ENCODE measurements at regions not wholly inside any gene's neighbourhood (a gene's known extent, or its start where the extent isn't known, plus 50 kb on each side); places are given as distances from the start of the nearest gene placed in this dataset.
"Not testable (repeated sequence)": the region's sequence is repeated elsewhere in the genome, so short reads cannot be mapped to it uniquely, and the experiment has no call there.

DNA sequence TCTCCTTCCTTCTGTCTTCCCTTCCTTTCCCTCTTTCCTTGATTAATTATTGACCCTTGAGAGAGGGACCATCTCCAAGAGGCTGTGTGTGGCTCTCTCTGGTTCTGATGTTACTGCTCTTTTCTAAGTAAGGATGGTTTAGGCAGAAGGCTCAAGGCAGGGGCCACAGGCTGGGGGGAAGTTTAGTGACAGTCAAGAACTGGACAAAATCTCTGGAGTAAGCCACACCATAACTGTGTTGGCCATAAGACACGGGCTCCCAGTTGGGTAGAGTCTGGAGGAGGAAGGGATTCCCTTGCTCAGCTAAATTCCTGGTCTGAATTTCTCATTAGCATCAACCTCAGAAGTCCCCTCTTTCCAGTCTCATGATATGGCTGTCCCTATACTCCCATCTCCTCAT lies 74.7 kb downstream of the BUD13 start:
- DNase-seq, result no peak

DNA sequence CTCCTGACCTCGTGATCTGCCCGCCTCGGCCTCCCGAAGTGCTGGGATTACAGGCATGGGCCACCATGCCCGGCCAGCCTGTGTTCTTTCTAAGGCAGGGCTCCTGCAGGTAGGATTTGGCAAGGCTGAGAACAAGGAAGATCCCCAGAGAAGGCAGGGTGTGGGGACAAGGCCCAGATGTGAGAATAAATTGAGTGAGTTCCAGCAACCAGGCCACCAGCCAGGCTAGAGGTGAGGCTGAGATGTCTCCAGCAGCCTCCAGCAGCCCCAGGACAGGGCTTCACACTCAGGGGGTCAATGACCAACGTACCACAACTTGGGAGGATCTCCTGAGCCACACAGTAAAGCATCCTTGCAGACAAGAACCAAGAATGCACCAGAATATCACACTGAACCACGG lies 75.1 kb downstream of the BUD13 start:
- no peak for DNase-seq

DNA sequence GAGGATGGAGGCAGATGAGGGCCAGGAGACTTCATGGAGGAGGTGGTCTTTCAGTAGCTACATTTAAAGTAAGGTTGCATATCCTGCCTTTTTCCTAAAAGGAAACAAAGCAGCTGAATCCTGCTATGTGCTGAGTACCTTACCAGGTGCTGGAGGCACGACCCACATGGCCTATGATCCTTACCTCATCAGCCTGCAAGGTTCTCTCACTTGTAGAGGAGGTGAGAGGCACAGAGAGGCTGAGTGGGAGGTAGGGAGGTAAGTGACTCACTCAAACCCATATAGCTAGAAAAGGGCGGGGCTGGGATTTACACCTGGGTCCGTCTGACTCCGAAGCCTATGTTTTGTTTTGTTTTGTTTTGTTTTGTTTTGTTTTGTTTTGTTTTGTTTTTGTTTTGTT lies 75.8 kb downstream of the BUD13 start:
- DNase-seq, result no peak

DNA sequence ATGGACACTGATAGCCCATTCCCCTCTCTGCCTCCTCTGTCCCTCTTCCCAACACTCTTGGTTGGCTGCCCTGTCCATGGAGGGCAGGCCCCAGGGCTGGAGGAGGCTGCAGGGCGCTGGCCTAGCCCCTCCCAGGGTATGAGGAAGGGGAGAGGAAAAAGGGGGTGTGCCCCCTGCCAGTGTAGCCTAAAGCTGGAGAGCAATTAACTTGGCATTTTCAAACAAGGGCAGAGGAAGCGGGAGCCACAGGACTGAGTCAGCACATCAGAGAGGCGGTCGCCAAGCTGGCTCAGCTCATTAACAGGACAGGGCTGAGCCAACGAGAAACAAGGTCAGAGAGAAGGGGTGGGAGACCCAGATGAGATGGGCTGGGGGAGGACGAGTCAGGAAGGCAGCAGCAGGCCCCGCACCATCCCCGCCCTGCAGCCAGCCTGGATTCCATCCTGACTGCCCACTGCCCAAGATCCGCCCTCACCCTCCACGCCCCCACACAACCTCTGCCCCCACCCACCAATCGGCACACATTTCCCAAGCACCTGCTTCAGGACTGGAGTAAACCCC lies 76.3 kb downstream of the BUD13 start:
- DNase-seq, result no peak

DNA sequence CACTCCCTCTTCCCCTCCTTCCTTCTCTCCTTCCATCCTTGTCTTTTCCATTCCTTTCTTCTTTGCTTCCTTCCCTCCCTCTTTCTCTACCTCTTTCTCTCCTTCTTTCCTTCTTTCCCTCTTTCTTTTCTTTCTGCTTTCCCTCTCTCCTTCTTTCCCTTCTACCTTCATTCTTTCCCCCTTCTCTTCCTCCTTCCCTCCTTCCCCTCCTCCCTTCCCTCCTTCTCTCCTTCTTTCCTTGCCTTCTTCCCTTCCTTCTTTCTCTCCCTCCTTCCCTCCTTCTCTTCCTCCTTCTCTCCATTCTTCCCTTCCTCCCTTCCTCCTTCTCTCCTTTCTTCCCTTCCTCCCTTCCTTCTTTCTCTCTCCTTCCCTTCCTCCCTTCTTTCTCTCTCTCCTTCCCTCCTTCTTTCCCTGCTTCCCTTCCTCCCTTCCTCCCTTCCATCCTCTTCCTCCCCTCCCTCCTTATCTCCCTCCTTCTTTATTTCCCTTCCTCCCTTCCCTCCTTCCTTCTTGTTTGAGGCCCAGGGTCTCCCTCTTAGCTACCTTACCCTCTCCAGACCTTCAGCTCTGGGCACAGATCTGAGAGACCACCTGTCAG lies 77.0 kb downstream of the BUD13 start:
- DNase-seq, result no peak

DNA sequence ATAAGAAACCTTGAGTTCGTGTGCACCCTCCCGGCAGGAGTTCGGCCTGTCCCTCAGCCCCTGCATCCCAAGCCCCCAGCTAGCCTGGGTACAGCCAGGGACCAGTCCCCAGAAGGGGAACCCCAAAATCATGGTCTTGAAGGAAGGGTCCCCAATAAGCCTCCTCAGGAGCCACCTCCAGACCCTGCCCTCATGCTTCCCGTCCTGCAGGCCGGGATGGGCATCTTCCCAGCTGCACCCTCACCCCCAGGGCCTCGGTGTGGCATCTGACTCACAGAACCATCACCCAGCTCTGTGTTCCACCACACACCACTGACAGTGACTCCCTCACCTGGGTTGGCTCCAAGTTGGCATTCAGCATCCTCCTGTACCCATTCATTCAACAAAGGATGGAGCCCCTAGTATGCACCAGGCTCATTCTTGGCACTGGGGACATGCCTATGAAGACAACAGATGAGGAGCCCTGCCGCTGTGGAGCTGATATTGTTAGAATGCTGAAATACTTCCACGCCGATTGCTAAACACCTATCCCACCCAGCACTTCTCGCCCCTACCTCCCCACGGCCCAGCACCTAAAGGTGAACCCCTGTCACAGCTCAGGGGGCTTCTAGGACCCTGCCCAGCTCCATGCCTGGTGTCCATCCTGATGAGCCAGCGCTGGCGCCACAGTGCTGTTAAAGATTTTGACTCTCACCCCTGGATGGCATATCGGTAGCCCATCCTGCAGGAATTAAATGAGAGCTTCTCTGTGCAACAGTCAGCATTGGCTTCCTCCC lies 77.8 kb downstream of the BUD13 start:
- DNase-seq, result no peak

DNA sequence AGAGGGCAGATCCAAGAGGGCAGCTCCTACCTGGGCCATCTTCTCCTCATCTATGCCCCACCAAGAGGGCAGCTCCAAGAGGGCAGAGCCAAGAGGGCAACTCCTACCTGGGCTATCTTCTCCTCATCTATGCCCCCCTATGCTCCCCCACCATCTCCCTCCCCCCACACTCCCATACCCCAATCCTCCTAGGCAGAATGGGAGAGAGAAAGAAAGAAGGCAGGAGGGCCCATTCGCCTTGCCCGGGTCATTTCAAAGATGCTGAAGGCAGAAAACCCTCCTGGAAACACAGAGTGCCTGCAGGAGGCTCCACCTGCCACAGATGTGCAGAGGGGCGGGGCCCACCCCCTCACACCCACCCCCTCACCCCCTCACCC lies 78.5 kb downstream of the BUD13 start:
- no peak for DNase-seq

DNA sequence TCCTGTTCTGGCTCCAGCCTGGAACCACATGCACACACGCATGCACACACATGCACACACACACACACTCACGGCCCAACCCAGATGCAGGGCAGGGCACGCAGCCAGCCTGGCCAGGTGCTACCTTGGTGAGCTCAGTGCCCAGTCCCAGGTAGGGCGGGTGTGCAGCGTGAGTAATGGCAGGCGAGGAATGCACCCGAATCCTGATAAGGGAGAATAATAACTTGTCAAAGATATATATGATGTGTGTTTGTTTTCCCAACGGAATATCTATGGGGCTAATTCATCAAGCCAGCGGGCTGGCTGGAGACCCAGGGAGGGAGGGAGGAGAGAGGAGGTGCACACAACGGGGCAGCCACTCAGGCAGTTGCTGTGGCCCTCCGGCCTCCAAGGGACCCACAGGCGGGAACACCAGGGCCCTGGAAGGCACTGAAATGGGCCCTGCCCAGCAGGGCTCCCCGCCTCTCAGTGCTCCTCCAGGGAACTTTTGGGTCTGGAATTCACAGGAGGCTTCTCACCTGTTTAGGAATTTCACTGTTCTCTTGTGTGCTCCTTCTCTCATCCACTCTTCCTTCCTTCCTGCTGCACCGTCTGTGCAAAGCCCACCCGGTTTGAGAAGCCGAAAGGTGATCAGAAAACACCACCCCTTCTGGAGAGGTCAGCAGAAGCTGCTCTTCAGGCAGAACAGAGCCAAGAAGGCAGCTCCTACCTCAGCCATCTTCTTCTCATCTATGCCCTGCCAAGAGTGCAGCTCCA lies 79.0 kb downstream of the BUD13 start:
- no peak for DNase-seq

DNA sequence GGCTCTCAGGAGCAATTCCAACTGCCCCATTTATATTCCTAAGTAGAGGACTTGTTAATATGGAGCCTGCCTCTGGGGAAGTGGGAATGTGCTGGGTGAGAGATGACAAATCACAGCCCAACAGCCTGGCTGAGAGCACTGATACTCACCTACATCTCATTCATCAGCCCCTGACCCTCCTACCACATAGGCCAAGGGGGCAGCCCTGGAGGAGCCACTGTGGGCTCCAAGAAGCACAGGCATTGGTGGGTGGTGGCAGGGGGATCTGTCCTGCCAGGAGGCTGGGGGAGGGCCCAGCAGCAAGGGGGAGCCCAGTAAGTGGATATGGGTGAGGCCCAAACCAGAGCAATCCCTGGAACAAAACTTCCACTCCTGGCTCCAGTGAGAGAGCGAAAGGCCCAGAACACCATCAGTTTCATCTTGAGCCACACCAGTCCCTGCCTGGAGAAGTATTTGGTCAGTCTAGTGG lies 79.7 kb downstream of the BUD13 start:
- no peak for DNase-seq

DNA sequence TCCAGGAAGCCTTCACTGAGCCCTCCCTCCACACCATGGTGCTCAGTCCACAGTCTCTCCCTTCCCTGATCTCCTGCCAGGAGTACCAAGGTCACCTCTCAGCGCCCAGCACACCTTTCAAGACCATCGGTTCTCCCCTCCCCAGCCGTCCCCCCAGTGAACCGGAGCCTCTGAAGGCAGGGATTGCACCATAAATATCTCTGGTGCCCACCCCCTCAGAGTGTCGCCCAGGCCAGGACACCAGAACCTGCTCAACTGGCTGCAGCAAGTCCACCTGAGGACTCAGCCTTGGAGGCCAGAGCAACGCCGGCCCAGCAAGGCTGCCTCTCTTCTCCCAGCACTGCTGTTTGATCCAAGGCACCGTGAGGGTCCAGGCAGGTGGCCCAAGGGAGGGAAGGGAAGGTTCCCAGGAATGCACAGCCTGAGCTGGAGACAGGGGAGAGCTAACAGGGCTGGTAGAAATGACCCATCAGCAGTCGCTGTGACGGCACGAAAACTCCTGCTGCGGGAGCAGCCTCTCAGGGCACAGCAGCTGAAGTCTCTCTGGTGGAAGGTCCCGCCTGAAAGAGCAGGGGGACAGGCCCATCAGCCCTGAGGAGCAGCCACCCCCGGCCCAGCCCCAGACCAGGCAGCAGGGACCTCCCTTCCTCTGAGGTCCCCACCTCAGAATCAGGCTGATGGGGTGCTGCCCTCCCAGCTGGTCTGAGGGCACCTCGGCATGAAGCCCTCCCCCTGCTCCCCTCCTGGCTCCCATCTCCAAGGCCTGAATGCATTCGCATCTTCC lies 80.3 kb downstream of the BUD13 start:
- DNase-seq, result no peak

DNA sequence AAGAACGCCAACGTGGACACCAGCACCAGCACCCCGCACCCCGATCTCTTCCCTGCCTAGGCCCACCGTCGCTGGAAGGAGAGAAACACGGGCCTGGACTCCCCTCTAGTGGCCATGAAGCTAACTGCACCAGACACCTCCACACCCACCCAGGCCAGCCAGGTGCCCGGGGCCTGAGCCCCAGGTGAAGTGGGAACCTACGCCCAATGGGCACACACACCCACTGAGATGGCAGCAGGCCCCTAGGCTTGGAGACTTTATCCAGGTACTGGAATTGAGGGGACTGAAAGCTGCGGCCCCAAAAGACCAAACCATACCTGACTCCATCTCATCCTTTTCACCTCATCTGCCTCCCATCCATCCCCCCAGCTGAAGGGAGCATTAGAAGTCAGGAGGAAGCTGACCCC lies 81.0 kb downstream of the BUD13 start:
- no peak for DNase-seq

DNA sequence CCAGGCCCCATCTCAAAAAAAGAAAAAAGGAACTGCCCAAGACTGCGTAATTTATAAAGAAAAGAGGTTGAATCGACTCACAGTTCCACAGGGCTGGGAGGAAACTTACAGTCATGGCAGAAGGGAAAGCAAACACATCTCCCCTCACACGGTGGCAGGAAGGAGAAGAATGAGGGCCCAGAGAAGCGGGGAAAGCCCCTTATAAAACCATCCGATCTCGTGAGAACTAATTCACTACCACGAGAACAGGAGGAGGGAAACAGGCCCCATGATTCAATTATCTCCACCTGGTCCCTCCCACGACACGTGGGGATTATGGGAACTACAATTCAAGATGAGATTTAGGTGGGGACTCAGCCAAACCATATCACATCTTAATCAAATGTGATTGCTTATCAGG lies 82.2 kb downstream of the BUD13 start:
- DNase-seq, result no peak

DNA sequence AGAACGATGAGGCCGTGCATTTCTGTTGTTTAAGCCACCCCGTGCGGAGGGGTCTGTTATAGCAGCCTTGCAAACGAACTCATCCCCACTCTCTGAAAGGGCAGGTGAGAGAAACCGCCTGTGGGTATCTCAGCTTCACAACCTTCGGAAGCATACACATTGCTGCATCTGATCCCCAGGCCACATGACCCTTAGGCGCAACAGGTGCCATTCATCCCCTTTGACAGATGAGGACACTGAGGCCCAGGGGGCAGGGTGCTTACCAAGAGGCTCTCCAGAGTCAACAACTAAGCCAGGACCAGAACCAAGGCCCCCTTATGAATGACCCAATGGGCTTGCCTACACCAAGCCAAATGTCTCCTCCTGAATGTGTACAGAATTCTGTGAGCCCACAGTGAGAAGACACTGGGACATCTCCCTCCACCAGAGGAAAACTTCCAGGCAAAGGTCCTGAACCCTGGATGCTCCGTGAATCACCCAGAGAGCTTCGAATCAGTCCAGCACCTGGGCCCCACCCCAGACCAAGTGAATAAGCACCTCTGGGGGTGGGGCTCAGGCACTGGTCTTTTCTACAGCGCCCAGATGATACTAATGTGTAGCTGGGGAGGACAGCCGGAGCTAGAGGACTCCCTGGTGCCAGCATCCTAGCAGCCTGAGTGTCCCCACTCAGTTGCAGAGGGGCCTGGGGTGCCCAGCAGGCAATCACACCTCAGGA lies 83.2 kb downstream of the BUD13 start:
- no peak for DNase-seq

DNA sequence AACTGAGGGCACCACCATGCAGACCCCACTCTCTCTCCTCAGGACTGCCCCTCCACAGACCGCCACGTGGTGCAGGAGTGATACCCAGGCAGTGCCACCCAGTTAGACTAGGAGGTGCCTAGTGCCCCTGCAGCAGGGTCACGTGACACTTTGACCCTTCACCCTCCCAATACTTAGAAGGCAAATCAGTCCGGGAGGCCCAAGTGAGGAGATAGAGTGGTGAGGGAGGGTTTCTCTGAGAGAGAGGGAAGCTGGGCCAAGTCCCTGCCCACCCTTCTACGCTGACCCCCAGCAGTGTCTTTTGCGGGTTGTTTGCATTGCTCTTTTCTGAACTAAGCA lies 84.6 kb downstream of the BUD13 start:
- no peak for DNase-seq

DNA sequence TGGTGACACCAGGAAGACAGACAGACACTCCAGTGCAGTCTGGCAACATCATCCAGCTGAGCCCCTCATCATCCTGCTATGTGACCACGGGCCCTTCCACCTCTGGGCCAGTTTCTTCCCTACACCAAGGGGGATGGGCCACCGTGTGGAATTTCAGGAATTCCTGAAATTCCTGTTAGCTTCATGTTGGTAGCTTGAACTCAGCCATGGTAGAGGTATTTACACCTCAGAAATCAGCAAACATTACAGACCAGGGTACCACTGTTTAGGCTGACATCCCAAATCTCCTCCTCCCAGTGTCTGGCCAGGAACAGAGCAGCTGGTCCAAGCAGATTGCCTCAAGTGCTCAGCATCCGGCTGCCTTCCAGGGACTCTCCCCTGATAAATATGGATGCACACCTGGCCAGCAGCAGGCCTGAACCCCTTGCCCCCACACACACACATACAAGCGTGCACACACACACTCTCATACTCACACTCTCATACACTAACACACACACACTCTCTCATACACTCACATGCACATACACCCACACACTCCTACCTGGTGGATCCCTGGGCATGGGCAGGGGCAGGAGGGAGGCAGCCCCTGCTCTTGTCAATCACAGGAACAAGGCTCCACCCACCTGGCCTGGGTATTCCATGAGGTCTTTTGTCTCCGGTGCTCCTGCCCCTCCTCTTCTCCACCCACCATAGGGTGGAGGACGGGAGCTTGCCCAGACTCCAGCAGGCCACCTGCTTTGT lies 85.2 kb downstream of the BUD13 start:
- no peak for DNase-seq

DNA sequence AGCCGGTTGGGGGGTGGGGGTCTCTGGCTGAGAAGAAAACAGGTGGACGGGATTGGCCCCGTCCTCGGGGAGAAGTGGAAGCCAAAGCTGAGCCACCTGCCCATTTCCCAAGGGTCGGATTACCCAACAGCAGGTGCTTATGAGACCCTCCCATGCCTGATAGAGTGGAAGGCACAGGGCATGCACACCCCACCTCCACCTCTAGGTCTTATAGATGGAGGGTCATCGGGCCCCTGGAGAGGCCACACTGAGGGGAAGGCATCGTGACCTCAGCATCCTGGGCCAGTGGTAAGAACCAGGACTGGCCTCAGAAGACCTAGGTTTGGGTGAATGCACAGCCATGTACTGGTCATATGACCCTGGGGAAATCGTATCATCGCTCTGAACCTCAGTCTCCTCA lies 85.9 kb downstream of the BUD13 start:
- DNase-seq, result no peak

DNA sequence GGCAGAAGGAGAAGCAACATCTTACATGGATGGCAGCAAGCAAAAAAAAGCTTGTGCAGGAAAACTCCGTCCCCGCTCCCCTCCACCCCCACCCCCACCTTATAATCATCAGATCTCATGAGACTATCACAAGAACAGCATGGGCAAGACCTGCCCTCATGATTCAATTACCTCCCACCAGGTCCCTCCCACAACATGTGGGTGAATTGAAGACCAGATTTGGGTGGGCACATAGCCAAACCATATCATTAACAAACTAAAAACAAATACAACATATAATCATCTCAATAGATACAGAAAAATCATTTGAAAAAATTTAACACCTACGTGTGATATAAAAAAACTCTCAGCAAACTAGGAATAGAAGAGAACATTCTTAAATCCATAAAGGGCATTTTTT lies 88.8 kb downstream of the BUD13 start:
- DNase-seq, result no peak

DNA sequence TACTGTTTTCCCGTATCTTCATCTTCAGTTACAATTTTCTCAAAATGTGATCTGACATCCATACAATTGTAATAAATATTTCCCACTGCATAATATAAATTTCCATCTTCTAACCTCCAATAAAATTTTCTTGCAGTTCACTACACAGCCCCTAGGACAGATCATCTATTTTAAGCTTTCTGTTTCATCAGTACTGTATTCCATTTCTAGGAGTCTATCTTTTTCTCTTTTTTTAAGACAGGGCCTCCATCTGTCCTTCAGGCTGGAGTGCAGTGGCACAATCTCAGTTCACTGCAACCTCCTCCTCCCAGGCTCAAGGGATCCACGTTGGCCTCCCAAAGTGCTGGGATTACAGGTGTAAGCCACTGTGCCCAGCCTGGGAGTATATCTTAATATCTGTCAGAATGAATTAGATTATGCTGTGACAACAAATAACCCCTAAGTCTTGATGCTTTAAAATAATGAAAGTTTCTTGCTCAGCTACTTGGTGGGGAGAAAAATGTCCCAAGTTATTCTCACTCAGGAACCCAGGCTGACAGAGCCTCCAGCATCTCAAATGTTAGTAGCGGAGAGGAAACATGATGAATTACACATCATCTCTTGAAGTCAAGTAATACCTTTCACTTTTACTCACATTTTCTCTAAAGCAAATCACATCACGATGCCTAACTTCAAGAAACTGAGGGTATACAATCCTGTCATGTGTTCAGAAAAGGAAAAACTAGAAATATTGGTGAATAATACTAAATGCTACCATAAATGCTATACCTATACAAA lies 92.2 kb downstream of the BUD13 start:
- DNase-seq, result no peak

DNA sequence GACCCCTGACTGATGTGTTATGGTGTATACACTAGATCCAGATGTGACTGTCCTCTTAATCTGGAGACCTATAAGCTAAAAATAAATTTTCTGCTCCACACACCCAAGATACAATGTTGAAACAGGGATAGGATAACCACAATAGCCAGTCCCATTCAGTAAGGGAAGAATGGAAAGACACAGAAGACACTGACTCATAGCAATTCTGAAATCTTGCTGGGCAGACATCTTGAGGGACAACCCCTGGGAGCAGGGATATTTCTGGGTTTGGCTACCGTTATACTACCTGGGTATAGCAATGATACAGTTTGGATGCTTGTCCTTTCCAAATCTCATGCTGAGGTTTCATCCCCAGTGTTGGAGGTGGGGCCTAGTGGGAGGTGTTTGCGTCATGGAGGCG lies 93.9 kb downstream of the BUD13 start:
- DNase-seq, result no peak

DNA sequence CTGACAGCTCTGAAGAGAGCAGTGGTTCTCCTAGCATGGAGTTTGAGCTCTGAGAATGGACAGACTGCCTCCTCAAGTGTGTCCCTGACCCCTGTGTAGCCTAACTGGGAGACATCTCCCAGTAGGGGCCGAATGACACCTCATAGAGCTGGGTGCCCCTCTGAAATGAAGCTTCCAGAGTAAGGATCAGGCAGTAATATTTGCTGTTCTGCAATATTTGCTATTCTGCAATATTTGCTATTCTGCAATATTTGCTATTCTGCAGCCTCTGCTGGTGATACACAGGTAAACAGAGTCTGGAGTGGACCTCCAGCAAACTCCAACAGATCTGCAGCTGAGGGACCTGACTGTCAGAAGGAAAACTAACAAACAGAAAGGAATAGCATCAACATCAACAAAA lies 105.5 kb downstream of the BUD13 start:
- not testable (repeated sequence) for DNase-seq
